ENCODE measurements at regions not wholly inside any gene's neighbourhood (a gene's known extent, or its start where the extent isn't known, plus 50 kb on each side); places are given as distances from the start of the nearest gene placed in this dataset.
"Not testable (repeated sequence)": the region's sequence is repeated elsewhere in the genome, so short reads cannot be mapped to it uniquely, and the experiment has no call there.

DNA sequence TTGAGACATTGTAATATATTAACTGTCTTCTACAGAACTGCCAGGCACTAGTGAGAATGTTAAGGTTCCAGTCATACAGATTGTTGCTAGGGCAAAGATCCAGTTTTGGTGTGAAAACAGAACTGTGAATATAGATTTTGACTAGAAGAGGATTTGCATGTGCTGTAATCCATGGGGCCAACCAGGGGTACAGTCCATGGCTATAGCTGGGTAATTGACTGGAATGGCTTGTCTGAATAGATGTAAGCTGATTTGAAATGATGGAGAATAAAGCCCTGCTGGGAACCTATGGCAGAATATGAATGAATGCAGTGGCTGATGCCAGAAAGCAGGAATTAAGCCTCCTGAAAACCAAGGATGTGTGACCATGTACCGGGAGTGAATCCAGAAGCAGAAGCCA is 748.5 kb upstream of the CDH10 start:
- DNase-seq (ENCODE audit: low read depth in 2 of 2) = no peak

DNA sequence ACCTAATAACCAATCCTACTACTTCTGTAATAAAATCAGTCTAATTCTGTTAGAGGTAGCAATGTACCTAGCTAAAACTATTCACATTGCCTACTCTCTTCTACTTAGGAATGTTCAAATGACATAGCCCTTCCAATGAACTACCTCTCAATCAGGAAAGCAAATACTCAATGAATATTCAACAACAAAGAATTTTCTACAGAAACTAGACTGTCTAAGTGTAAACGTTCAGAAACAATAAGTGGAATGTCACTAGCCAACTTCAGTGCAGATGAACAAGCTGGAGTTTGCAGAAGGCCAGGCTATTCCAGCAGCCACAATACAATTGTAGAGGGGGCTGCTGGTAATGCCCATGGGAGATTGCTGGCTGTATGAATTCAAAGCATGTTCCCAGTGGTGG is 743.2 kb upstream of the CDH10 start:
- DNase-seq (ENCODE audit: low read depth in 2 of 2) = no peak

DNA sequence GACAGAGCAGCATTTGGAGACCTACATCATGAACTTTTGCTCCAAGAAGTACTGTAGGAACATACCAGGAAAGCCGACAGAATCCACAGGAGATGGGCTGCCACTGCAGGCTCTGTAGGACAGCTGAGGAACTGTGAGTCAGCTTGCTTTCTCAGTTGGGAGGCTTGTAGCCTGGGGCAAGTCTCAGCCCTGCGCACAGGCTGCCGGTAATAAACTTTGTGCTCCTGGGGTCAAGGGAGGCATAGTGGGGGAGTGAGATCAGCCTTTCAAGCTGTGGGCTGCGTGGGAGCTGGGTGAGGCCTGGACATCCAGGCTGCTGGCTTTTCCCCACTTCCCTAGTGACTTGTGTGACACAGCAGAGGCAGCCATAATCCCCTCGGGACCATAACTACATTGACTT is 718.0 kb upstream of the CDH10 start:
- DNase-seq (ENCODE audit: low read depth in 2 of 2) = no peak

DNA sequence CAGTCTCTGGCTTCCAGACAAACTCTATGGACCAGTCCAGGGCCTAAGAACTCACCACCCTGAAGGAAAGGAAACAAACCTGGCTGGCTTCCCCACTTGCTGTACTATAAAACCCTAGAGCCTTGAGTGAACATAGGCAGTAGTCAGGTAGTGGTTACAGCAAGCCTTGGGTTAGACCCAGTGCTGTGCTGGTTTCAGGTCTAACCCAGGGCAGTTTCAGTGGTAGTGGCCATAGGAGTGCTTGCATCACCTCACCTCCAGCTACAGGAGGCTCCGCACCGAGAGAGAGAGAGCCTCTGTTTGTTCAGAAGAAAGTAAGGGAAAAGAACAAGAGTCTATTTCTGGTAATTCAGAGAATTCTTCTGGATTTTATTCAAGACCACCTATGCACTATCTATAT is 714.1 kb upstream of the CDH10 start:
- no peak for DNase-seq (ENCODE audit: low read depth in 2 of 2)

DNA sequence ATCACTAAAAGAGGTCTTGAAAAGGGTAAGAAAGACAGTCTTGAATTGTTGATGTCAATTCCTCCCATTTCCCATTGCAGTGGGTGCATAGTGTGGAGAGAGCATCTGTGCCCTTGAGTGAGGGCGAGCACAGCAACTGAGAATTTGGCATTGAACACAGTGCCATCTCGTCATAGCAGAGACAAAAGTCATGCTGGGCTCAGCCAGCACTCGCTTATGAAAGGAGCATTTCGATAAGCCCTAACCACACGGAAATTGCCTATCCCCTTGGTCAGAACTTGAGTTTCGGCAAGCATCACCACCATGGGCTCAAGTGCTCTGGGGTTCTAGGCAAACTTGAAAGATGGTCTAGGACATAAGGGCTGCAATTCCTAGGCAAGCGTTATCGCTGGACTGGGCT is 712.8 kb upstream of the CDH10 start:
- no peak for DNase-seq (ENCODE audit: low read depth in 2 of 2)

DNA sequence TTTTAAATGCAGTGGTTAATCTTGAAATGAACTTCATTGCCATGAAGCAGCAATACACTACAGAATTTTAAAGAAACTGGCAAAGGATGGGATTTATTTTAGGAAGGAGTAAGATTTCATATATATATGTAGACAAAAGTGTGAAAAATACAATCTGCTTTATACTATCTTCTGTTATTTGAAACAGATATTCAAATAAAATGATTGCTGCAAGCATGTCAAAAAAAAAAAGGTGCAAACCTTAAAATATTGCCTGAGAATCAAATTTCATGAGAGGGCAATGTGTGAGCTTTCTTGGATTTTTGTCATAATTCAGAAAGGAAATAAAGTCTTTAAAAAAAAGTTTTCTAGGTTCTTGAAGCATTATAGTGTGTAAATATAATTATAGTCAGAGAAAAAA is 705.0 kb upstream of the CDH10 start:
- no peak for DNase-seq (ENCODE audit: low read depth in 2 of 2)

DNA sequence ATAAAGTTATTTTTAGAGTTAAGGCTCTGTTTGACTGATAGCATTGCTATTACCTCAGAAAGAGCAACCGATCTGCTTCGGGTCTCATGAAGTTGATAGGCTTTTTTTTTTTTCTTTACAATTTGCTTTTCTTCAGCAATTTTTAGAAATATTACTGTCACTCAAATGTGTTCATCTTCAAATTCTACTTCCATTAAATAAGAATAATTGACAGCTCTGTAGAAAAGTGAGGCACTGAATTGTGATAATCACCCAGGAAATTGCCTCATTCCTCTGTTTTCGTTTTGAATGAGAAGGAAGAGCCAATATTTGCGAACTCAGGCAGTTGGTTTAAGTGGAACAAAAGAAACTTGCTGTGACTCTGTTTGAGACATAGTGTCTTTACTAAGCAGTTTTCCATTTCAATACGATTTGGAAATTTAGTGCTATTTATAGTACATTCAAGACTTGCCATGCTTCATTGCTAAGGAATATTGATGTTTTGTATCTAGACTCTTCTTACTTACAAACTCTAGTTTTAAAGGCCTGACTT is 700.5 kb upstream of the CDH10 start:
- DNase-seq (ENCODE audit: low read depth in 2 of 2) = no peak

DNA sequence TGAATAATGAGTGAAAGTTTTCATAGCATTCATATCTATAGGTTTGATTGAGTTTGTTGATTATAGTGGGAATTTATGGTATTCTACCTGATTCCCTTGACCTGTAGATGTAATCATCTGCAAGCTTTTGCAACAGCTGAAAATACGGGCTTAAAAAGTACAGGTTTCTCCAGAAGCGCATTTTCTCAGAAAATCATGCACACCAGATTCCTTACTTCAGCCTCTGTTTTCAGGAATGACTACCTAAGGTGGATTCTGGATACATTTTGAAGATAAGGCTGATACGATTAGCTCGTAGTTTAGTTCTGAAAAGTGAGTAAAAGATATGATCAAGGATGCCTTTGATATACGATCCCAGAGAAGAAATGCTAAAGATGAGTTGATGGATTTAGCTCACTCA is 694.8 kb upstream of the CDH10 start:
- no peak for DNase-seq (ENCODE audit: low read depth in 2 of 2)

DNA sequence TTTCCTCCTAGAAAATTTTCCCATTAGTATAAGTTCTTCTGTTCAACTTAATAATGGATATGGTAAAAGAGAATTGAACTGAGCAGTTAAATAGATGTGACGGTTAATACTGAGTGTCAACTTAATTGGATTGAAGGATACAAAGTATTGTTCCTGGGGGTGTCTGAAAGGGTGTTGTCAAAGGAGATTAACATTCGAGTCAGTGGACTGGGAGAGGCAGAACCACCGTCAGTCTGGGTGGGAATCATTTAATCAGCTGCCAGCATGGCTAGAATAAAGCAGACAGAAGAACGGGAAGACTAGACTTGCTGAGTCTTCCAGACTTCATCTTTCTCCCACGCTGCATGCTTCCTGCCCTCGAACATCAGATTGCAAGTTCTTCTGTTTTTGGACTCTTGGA is 689.6 kb upstream of the CDH10 start:
- DNase-seq (ENCODE audit: low read depth in 2 of 2) = no peak

DNA sequence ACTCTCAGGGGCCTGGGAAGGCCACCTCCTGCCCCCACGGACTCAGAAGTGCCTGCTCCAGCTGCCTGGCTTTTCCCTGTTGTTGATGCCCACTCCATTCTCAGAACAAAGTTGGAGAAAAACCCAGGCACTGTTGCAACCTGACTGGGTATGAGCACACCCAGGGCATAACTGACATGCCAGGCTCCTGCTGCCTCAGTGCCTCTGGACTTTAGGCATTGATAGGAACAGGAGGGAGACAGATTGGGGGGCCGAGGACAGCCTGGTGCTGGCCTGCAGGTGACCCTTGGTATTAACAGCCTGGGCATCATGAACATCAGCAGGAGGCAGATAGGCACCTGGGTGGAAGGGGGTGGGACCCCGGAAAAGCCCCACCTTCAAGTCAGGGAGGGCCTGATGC is 685.9 kb upstream of the CDH10 start:
- DNase-seq (ENCODE audit: low read depth in 2 of 2) = no peak

DNA sequence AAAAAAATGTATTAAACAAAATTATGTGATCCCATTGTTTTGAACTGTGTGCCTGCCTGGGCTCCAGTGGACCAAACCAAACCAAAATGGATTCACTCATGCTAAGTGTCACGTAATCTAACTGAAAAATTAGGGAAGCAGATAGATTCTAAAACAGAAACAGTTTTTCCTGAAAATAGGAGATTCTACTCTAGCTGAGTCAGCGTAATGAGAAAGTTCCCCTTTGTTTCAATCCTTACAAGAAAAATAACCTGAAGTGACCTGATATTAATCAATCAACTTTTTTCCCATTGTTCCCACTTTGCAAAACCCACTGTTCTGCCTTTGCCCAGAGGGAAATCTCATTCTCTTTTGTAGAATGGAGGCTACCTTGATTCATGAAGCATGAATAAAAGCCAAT is 682.4 kb upstream of the CDH10 start:
- DNase-seq (ENCODE audit: low read depth in 2 of 2) = no peak

DNA sequence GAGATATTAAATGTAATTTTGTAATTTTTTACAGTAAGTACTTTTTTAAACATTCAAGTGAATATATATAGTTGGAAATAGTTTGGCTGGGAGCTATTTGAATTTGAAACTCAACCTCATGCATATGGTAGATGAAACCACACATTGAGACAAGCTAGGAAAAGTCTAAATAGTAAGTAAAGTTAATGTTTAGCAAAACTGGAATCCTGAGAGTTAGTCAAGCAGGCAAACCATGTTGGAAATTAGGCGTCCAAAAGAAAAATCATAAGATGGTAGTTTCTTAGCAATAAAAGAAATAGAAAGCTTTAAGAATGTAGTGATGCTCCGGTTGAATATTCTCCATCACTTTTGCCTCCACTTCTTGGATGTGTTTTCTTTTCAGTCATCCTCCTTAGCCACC is 657.1 kb upstream of the CDH10 start:
- no peak for DNase-seq (ENCODE audit: low read depth in 2 of 2)

DNA sequence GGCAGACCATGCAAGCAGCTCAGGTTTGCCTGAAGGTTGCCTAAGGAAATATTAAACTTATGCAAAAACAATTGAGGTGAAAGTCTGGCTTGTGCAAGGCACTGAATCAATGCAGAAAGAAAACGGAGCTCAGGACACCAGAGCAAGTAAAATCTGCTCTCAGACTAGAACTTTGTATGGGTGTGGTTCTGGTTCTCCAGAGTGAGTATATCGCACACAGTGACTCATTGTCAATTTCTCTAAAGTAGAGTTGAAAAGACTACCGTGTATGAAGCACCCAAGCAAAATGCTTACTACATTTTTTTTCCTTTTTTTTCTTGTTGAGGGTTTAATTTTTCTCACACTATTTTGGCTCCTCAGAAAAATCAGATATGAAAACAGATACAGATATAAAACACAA is 650.3 kb upstream of the CDH10 start:
- no peak for DNase-seq (ENCODE audit: low read depth in 2 of 2)

DNA sequence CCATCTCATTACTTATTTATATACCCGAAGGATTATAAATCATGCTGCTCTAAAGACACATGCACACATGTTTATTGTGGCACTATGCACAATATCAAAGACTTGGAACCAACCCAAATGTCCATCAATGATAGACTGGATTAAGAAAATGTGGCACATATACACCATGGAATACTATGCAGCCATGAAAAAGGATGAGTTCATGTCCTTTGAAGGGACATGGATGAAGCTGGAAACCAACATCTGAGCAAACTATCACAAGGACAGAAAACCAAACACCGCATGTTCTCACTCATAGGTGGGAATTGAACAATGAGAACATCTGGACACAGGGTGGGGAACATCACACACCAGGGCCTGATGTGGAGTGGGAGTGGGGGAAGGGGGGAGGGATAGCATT is 645.0 kb upstream of the CDH10 start:
- DNase-seq (ENCODE audit: low read depth in 2 of 2) = not testable (repeated sequence)

DNA sequence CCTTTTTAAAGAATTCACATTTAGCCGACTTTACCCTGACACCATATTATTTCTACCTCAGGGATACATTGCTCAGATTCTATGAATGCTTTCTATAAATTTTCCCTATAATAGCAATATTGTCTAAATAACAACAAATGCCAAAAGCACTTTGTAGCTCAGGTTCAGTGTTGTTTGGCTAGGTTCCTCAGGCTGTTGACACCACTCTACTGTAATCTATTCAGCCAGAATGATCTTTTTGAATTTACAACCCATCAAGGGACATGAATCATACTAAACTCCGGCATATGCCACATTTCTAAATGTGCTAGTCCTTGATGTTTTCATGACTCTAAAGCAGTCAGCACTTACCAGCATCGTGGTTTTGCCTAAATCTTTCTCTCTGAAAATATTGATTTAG is 641.5 kb upstream of the CDH10 start:
- no peak for DNase-seq (ENCODE audit: low read depth in 2 of 2)

DNA sequence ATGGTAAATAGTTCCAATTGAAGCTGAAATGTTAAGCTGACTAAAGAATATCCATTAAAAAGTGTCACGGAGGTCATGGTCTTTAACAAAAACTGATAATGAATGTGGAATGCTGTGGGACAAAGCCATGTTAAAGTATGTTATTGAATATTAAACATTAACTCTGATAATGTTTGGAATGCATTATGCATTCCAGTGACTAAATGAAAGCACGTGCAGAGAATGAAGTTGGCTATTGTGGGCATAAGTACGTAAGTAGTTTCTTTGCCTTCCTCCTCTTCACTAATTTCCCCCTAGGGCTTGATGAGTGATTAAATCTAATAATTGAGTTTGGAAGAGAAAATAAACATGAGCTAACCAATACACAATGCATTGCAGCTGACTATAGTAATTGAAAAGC is 640.4 kb upstream of the CDH10 start:
- DNase-seq (ENCODE audit: low read depth in 2 of 2) = no peak

DNA sequence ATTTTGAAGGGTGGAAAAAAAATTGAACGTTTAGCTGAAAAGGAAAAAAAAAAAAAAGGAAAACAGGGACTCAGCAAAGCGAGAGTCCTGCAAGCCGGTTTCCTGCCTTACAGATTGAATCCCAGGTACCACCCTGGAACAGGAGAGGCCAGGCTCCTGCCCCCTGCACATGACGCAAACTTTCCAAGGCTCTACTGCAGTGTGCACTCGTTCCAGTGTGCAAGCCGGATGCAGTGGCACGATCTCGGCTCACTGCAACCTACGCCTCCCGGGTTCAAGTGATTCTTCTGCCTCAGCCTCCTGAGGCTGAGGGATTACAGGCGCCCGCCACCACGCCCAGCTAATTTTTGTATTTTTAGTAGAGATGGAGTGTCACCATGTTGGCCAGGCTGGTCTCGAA is 618.7 kb upstream of the CDH10 start:
- not testable (repeated sequence) for DNase-seq (ENCODE audit: low read depth in 2 of 2)

DNA sequence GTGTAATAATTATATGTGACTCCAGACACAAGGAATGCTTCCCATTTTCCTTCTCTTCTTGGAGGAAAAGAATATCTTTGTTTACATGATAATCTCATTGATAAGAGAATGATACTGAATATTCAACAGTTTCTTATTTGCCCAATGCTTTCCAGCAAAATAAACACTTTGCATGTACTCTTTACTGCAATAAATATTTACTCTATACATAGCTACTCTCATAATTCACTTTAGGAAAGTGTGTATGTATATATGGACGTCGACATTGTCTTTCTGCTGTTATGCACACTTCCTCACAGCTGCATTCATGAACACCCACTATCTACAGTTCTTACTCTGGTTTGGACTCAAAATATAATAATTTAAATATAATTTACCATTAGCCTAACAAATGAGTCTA is 617.4 kb upstream of the CDH10 start:
- DNase-seq (ENCODE audit: low read depth in 2 of 2) = no peak

DNA sequence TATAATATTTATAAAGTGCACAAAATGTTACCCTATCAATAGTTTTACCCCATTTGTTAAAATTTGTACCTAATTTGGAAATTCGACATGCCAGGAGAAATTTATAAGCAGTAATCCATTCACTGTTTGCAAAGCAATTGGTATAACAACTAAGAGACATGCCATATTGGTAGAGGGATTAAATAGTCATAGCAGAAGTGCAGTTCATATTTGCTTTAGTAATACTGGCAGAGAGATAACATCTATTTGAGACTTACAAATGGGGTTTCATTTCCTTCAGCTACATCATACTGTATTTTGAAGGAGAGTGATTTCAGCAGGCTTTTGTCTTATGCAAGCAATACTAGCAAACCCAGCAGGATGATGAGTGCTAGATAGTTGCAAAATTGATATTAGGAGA is 610.4 kb upstream of the CDH10 start:
- DNase-seq (ENCODE audit: low read depth in 2 of 2) = no peak

DNA sequence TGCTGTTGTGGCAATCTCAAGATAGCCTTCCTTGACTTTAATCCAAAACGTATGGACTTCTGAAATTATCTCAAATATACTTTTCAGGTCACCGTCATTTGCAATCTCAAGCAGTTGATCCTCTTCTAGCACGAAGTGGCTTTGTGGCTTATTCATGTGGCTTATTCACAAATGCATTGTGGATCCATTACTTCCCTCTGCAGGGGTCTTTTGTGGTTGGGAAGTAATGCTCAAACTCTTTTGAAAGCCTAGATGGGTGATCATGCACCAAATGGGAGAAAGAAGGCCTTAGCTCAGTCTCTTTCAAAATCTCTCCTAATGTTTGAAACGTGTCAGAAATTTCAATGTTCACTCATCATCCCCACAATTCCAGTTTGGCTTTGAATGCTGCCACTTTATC is 597.2 kb upstream of the CDH10 start:
- DNase-seq (ENCODE audit: low read depth in 2 of 2) = no peak

DNA sequence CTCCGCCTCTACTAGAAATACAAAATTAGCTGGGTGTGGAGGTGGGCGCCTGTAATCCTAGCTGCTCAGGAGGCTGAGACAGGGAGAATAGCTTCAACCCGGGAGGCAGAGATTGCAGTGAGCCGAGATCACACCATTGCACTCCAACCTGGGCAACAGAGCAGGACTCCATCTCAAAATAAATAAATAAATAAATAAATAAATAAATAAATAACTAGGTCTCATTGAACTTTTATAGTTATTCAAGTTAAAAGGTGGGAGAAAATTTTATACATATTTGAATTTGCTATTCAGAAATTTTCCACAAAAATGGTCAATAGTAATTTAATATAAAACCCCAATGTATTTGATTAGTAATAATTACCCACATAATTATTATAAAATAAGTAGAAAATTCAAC is 593.9 kb upstream of the CDH10 start:
- not testable (repeated sequence) for DNase-seq (ENCODE audit: low read depth in 2 of 2)

DNA sequence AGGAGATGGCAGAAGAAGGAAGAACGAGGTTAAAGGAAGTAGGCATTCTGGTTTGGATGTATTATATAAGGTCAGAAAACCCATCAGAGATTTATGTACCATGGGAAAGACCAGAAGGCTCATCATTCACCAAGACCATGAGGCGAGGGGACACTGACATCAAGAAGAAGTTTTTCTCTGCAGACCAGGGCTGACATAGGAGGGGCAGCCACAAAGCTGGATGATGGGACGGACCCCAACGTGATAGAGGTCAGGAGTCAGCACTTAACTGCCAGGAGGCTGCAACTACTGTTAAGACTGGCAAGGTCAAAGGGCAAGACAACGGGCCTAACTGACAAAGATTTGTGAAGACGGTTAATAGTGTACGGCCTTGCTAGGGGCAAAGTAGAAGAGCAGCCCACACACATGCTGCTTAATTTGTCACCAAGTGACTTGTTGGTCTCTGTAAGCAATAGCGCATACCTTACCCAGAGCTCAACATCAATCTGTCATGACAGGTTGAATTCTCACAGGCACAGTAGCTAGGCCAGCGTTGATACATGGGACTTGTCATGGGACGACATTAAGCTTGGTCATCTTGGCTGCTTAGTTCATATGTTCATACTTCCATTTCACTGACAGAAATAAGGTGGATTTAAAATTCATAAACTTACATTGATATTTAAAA is 579.7 kb upstream of the CDH10 start:
- DNase-seq (ENCODE audit: low read depth in 2 of 2) = no peak

DNA sequence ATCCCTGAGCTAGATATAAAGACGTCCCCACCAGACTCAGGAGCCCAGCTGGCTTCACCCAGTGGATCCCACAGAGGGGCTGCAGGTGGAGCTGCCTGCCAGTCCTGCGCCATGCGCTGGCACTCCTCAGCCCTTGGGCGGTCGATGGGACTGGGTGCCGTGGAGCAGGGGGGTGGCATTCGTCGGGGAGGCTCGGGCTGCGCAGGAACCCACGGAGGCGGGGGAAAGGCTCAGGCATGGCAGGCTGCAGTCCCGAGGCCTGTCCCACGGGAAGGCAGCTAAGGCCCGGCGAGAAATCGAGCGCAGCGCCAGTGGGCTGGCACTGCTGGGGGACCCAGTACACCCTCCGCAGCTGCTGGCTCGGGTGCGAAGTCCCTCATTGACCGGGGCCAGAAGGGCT is 555.1 kb upstream of the CDH10 start:
- DNase-seq (ENCODE audit: low read depth in 2 of 2) = not testable (repeated sequence)

DNA sequence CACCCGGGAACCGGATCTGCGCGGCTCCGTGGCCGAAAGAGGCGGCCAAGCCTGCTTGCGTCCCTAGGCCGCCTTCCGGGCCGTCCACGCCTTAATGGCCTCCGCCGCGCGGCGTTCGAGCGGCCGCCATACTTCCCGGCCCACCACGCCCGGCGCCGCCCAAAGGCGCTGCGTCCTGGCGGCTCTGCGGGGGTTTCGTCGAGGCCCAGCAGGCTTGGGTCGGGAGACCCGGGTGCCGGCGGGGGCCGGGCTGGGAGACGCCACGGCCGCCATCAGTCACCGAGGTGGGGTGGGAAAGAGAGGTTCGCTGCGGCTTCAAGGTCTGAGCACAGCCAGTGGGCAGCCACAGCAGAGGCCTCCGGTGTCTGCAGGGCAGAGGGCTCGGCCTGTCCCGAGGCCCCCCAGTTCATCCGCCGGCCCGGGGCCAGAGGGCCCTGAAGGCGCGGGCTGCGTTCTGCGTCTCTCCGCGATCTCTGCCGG is 545.8 kb upstream of the CDH10 start:
- DNase-seq (ENCODE audit: low read depth in 2 of 2) = no peak

Data from fibroblast of skin of left biceps (primary cell).